ENCODE measurements at regions not wholly inside any gene's neighbourhood (a gene's known extent, or its start where the extent isn't known, plus 50 kb on each side); places are given as distances from the start of the nearest gene placed in this dataset.

GRCh38 chr21:17059936-17060335, 452.9 kb upstream of the CXADR start:
- TF ChIP-seq POLR2A (IDR thresholded peaks at IDR 0.05; ENCODE audit: low read depth, low read length) (no peak), POLR2AphosphoS5 (IDR thresholded peaks at IDR 0.05; ENCODE audit: low read depth, low read length) (no peak), PAX5 (IDR thresholded peaks at IDR 0.05; ENCODE audit: insufficient read depth, low read length, severe bottlenecking) (no peak)
